ENCODE measurements at regions not wholly inside any gene's neighbourhood (a gene's known extent, or its start where the extent isn't known, plus 50 kb on each side); places are given as distances from the start of the nearest gene placed in this dataset.
A peak's percentile ranks its signal among the peaks of the same experiment; 100 is the strongest.

DNA sequence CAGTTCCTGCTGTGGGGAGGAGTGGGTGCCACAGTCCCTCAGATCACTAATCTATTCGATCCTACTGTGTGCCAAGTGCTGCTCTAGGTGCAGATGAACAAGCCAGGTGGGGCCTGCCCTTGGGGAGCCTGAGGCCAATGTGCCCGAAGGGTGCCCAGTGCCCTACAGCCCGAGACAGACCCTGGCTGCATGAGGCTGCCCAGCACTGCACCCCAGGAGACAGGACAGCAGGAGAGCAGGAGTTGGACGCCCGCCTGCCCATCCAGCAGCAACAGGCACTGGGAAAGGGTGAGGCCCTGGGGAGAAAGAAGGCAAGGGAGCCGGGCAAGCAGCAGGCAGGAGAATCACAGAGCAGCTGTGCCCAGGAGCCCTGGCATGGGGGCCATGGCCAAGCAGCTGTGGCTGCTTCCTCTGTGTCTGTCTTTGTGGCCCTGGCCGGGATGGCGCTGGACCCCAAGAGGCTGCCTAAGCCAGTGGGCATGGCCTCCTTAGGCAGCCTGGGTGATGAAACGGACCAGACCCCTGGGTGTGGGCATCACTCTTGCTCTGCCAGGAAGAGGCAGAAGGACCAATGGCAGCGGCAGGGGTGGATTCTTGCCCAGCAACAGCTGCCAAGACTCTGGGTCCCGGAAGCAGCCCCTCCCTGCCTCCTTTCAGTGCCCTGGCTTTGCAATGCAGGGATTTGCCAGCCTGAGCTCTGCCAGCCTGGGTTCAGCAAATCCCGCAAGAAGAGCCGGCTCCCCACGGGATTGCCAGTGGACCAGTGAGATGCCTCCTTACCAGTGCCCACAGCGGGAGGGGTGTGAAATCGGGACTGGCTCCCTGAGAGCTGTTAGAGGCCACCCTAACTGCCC is 179.6 kb upstream of the TNRC6C start:
- H3K4me3 ChIP-seq (replicated peaks in 1 of 3; ENCODE audit: insufficient read depth in 1 of 3, low read depth in 2 of 3, low read length in 3 of 3), result no peak overlapping the region
- POLR2A ChIA-PET, result no interaction called here
- H3K27ac ChIP-seq (ENCODE audit: extremely low read length, insufficient read depth, low read length), result no peak overlapping the region
- FAIRE-seq (no peak), ATAC-seq (peak; percentile 17; the same call in 2 of the 3 replicates), DNase-seq (ENCODE audit: low spot score) (no peak)
- intact Hi-C loops (cut with micrococcal nuclease; ENCODE audit: unreplicated experiment) (loop anchor here (10.0 kb wide), 1 partner anchor 226 kb away; no protein-coding TSS in a partner anchor), in situ Hi-C loops (cut with HindIII; ENCODE audit: extremely low pct_ligation_motif_present, low pct_unique_long_range_greater_than_20kb) (no loop called here)
- peaks cover 11 to 67% of the 10 kb centered on the region in 2 experiments; a peak in 4 of 5 replicates for H3K27me3 ChIP-seq (ENCODE audit: control insufficient read depth in 1 of 2, insufficient read depth in 2 of 2, low read length in 2 of 2)
- no peak overlapping the region for H2AFZ ChIP-seq (ENCODE audit: low read length)
- H3K79me2 ChIP-seq (ENCODE audit: insufficient read depth, low read length), result no peaks in the 10 kb centered on the region
- no TSS peak for BruUV-seq (replicated peaks)
- no peaks in the 10 kb centered on the region for H3K4me1 ChIP-seq (ENCODE audit: insufficient read depth, low read length)
- no peak overlapping the region for H3K4me2 ChIP-seq (ENCODE audit: low read depth, low read length)
- CTCF ChIA-PET (ENCODE audit: low intra/inter-chr PET ratio, low total read pairs), result no interaction called here
- no peaks in the 10 kb centered on the region for H3K9me3 ChIP-seq (ENCODE audit: low read length)
- TF ChIP-seq PTBP1 (IDR thresholded peaks at IDR 0.05; ENCODE audit: low read depth, low read length, poor library complexity, severe bottlenecking), result no peak
- TF ChIP-seq HNRNPL (IDR thresholded peaks at IDR 0.05; ENCODE audit: low read depth, low read length), result 0 out of 2 replicates have a peak, but pooled peaks have one; percentile 53
- no peak overlapping the region for H3K9ac ChIP-seq (ENCODE audit: insufficient read depth, low read depth, low read length)
- no peaks in the 10 kb centered on the region for H4K20me1 ChIP-seq (ENCODE audit: insufficient read depth, low read length)
- WGBS (ENCODE audit: low lambda C conversion rate), result 21% methylated on average over 9 of the region's 16 CpGs
- H3K36me3 ChIP-seq (replicated peaks in 1 of 2; ENCODE audit: control insufficient read depth in 1 of 2, insufficient read depth in 2 of 2, low read length in 2 of 2), result no peaks in the 10 kb centered on the region

DNA sequence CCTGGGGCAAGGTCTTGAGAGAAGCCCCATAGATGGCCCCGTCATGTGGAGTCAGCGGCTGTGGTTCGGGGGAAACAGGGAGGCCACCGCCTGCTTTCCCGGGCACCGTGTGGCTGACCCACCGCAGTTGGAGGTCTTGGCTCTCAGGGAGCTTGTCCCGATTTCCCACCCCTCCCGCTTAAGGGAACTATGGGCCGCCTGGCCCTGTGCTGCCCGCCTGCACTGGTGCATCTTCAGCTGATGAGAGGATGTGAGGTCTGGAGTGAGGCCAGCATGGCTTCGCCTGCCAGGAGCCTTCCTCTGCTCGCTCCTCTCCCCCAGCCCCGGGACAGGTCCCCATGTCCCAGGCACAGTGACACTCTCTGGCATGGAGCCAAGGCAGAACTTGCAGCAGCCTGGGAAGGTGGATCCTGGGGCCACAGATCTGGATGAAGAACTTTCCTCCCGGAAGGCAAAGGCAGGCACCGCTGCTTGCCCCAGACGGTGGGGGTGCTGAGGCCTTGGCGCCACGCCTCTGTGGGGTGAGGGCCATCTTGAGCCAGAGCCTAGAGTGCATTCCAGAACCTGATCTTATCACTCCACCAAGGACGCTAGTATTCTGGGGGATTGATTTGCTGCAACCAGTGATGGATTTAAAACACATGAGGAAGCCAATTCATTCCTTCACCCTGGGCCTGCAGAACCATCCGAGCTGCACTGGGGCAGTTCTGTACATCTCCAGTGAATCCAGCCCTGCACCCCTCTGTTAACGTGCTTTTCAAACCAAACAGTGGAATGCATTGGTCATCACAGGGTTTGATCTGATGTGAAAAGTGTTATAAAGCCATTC is 178.6 kb upstream of the TNRC6C start:
- H3K4me1 ChIP-seq (ENCODE audit: insufficient read depth, low read length), result no peaks in the 10 kb centered on the region
- DNase-seq (ENCODE audit: low spot score) (no peak), FAIRE-seq (no peak), ATAC-seq (no peak; the same call in 1 of the 3 replicates)
- POLR2A ChIA-PET, result no interaction called here
- intact Hi-C loops (cut with micrococcal nuclease; ENCODE audit: unreplicated experiment) (loop anchor here (5.0 to 10.0 kb wide), 2 partner anchors 225 to 238 kb away; no protein-coding TSS in a partner anchor), in situ Hi-C loops (cut with HindIII; ENCODE audit: extremely low pct_ligation_motif_present, low pct_unique_long_range_greater_than_20kb) (no loop called here)
- H3K79me2 ChIP-seq (ENCODE audit: insufficient read depth, low read length), result no peaks in the 10 kb centered on the region
- TF ChIP-seq, protein P1, sequence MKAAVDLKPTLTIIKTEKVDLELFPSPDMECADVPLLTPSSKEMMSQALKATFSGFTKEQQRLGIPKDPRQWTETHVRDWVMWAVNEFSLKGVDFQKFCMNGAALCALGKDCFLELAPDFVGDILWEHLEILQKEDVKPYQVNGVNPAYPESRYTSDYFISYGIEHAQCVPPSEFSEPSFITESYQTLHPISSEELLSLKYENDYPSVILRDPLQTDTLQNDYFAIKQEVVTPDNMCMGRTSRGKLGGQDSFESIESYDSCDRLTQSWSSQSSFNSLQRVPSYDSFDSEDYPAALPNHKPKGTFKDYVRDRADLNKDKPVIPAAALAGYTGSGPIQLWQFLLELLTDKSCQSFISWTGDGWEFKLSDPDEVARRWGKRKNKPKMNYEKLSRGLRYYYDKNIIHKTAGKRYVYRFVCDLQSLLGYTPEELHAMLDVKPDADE (CRISPR knock-in tag; IDR thresholded peaks at IDR 0.05), result no peak
- TF ChIP-seq ZSCAN22 (CRISPR knock-in tag; IDR thresholded peaks at IDR 0.05), result no peak
- 0 out of 2 replicates have a peak, but pooled peaks have one; percentile 45 for TF ChIP-seq LCORL (IDR thresholded peaks at IDR 0.05)
- no peak for TF ChIP-seq LCORL (CRISPR knock-in tag; IDR thresholded peaks at IDR 0.05)
- no peak for TF ChIP-seq ZNF101 (CRISPR knock-in tag; IDR thresholded peaks at IDR 0.05; ENCODE audit: borderline replicate concordance, low read depth)
- TF ChIP-seq, protein P2, sequence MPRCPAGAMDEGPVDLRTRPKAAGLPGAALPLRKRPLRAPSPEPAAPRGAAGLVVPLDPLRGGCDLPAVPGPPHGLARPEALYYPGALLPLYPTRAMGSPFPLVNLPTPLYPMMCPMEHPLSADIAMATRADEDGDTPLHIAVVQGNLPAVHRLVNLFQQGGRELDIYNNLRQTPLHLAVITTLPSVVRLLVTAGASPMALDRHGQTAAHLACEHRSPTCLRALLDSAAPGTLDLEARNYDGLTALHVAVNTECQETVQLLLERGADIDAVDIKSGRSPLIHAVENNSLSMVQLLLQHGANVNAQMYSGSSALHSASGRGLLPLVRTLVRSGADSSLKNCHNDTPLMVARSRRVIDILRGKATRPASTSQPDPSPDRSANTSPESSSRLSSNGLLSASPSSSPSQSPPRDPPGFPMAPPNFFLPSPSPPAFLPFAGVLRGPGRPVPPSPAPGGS (CRISPR knock-in tag; IDR thresholded peaks at IDR 0.05), result no peak
- TF ChIP-seq MTF1 (CRISPR knock-in tag; IDR thresholded peaks at IDR 0.05), result no peak
- TF ChIP-seq AKAP8 (CRISPR knock-in tag; IDR thresholded peaks at IDR 0.05), result no peak
- H4K20me1 ChIP-seq (ENCODE audit: insufficient read depth, low read length), result no peaks in the 10 kb centered on the region
- H3K9me3 ChIP-seq (ENCODE audit: low read length), result no peaks in the 10 kb centered on the region
- H3K27ac ChIP-seq (ENCODE audit: extremely low read length, insufficient read depth, low read length), result no peak overlapping the region
- no peak overlapping the region for H2AFZ ChIP-seq (ENCODE audit: low read length)
- H3K36me3 ChIP-seq (replicated peaks in 1 of 2; ENCODE audit: control insufficient read depth in 1 of 2, insufficient read depth in 2 of 2, low read length in 2 of 2), result no peaks in the 10 kb centered on the region
- WGBS (ENCODE audit: low lambda C conversion rate), result 25% methylated on average over 5 of the region's 22 CpGs
- no peak overlapping the region for H3K4me3 ChIP-seq (replicated peaks in 1 of 3; ENCODE audit: insufficient read depth in 1 of 3, low read depth in 2 of 3, low read length in 3 of 3)
- CTCF ChIA-PET (ENCODE audit: low intra/inter-chr PET ratio, low total read pairs), result no interaction called here
- no TSS peak for BruUV-seq (replicated peaks)
- peaks cover 12 to 67% of the 10 kb centered on the region in 2 experiments; a peak in 4 of 5 replicates for H3K27me3 ChIP-seq (ENCODE audit: control insufficient read depth in 1 of 2, insufficient read depth in 2 of 2, low read length in 2 of 2)
- H3K9ac ChIP-seq (ENCODE audit: insufficient read depth, low read depth, low read length), result no peak overlapping the region
- no peak overlapping the region for H3K4me2 ChIP-seq (ENCODE audit: low read depth, low read length)

All from HepG2 (cell line).